OCI-LY7 (cell line): ENCODE measurements at regions not wholly inside any gene's neighbourhood (a gene's known extent, or its start where the extent isn't known, plus 50 kb on each side); places are given as distances from the start of the nearest gene placed in this dataset.
"Not testable (repeated sequence)": the region's sequence is repeated elsewhere in the genome, so short reads cannot be mapped to it uniquely, and the experiment has no call there.

ENCODE experiments used
- BruUV-seq: library from RNA; stranded (reverse); fragments of 400-500 nt; replicated peaks from 2 replicates; lab custom pipeline; 2021; lab: Mats Ljungman, UMichigan
- CTCF ChIA-PET: fragments of 300-600 bp; sonication (Branson Sonifier 250); formaldehyde crosslinking; loops from one replicate; lab custom pipeline; 2022; ENCODE audit warnings: antibody characterized with exemption; ENCODE audit not compliant: unreplicated experiment; lab: Charles Lee
- POLR2A ChIA-PET: fragments of 300-600 bp; sonication (Branson Sonifier 250); formaldehyde crosslinking; loops from one replicate; lab custom pipeline; 2022; ENCODE audit warnings: antibody characterized with exemption; lab: Charles Lee
- DNase-seq: peaks from one replicate; pipeline ENCODE4 v3.0.0-alpha.2; 2015; ENCODE audit warnings: low spot score
- H2AFZ ChIP-seq: fragments of 200-600 bp; sonication (generic), shearing (Covaris generic); 2 replicates; pipeline ENCODE4 v1.6.1; 2014; ENCODE audit warnings: mild to moderate bottlenecking, antibody characterized with exemption, low read length, moderate library complexity
- H3K27ac ChIP-seq: fragments of 200-600 bp; sonication (generic); 2 replicates; pipeline ENCODE4 v1.5.1; 2014; ENCODE audit warnings: mixed run types, low read depth, mild to moderate bottlenecking, moderate library complexity, low read length, inconsistent platforms; ENCODE audit not compliant: poor library complexity, severe bottlenecking
- H3K36me3 ChIP-seq: fragments of 200-600 bp; sonication (generic); 2 replicates; pipeline ENCODE4 v1.6.1; 2014; ENCODE audit warnings: mild to moderate bottlenecking, antibody characterized with exemption, low read length, moderate library complexity, mixed read lengths; ENCODE audit not compliant: insufficient read depth
- H3K4me1 ChIP-seq: fragments of 200-600 bp; sonication (generic); 2 replicates; pipeline ENCODE4 v1.5.1; 2014; ENCODE audit warnings: mild to moderate bottlenecking, low read length; ENCODE audit not compliant: insufficient read depth, poor library complexity, severe bottlenecking
- H3K4me2 ChIP-seq: fragments of 200-600 bp; sonication (generic); 2 replicates; pipeline ENCODE4 v1.6.1; 2014; ENCODE audit warnings: mild to moderate bottlenecking, low read length
- H3K4me3 ChIP-seq: fragments of 200-600 bp; sonication (generic); 2 replicates; pipeline ENCODE4 v1.5.1; 2014; ENCODE audit warnings: mild to moderate bottlenecking, low read depth, low read length; ENCODE audit not compliant: poor library complexity, severe bottlenecking
- H3K79me2 ChIP-seq: fragments of 200-600 bp; sonication (generic); 2 replicates; pipeline ENCODE4 v1.6.1; 2016; ENCODE audit warnings: low read depth, mild to moderate bottlenecking, low read length, moderate library complexity, mixed read lengths; ENCODE audit not compliant: insufficient read depth
- H3K9me2 ChIP-seq: fragments of 200-600 bp; sonication (generic); 2 replicates; pipeline ENCODE4 v1.6.1; 2016; ENCODE audit warnings: mild to moderate bottlenecking, low read length, mixed read lengths; ENCODE audit not compliant: insufficient read depth
- H3K9me3 ChIP-seq: fragments of 200-600 bp; sonication (generic); 2 replicates; pipeline ENCODE4 v1.6.1; 2014; ENCODE audit warnings: mild to moderate bottlenecking, mixed run types, low read length, mixed read lengths
- H4K20me1 ChIP-seq: fragments of 200-600 bp; sonication (generic); 2 replicates; pipeline ENCODE4 v1.6.1; 2014; ENCODE audit warnings: mild to moderate bottlenecking, antibody characterized with exemption, low read length, moderate library complexity, mixed read lengths; ENCODE audit not compliant: insufficient read depth
- EZH2phosphoT487 ChIP-seq: fragments of 200-600 bp; sonication (generic); IDR thresholded peaks from 2 replicates; pipeline ENCODE4 v1.6.1; 2018; ENCODE audit warnings: low read depth, borderline replicate concordance, mild to moderate bottlenecking, mixed run types, antibody characterized with exemption, low read length, moderate library complexity, mixed read lengths
- intact Hi-C: fragments of 100-400 bp; cut with micrococcal nuclease; formaldehyde crosslinking; loops from one replicate; pipeline ENCODE4 v1.10.0; 2022; ENCODE audit not compliant: unreplicated experiment
- TF ChIP-seq, protein P1 (sequence below): fragments of 200-600 bp; sonication (generic); conservative IDR thresholded peaks from 2 replicates; pipeline ENCODE4 v1.5.1; 2014; ENCODE audit warnings: mild to moderate bottlenecking, antibody characterized with exemption, low read length, moderate library complexity, mixed read lengths

DNA sequence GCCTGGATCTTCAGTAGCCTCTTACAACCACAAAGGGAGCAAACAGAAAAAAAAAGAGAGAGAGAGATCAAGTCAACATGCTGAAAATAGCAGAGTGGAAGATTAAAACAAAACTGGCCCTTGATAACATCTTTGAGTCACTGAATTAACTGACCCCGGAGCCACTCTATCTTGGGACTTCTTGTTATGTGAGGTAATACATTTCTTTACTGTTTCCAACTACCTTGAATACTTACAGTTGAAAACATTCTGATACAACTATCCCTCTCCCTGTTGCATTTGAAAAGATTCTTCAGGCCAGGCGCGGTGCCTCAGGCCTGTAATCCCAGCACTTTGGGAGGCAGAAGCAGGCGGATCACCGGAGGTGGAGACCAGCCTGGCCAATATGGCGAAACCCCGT lies 208.1 kb downstream of the MEMO1 start:
- TF ChIP-seq, protein P1, sequence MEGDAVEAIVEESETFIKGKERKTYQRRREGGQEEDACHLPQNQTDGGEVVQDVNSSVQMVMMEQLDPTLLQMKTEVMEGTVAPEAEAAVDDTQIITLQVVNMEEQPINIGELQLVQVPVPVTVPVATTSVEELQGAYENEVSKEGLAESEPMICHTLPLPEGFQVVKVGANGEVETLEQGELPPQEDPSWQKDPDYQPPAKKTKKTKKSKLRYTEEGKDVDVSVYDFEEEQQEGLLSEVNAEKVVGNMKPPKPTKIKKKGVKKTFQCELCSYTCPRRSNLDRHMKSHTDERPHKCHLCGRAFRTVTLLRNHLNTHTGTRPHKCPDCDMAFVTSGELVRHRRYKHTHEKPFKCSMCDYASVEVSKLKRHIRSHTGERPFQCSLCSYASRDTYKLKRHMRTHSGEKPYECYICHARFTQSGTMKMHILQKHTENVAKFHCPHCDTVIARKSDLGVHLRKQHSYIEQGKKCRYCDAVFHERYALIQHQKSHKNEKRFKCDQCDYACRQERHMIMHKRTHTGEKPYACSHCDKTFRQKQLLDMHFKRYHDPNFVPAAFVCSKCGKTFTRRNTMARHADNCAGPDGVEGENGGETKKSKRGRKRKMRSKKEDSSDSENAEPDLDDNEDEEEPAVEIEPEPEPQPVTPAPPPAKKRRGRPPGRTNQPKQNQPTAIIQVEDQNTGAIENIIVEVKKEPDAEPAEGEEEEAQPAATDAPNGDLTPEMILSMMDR = no peak
- no peak for TF ChIP-seq EZH2phosphoT487
- intact Hi-C loops = no loop called here
- Histone ChIP-seq H3K36me3 (no peaks in the 10 kb centered on the region), H3K4me1 (no peaks in the 10 kb centered on the region), H3K27ac (no peak overlapping the region), H2AFZ (no peak overlapping the region), H3K9me3 (no peaks in the 10 kb centered on the region), H3K4me2 (no peak overlapping the region), H3K79me2 (no peaks in the 10 kb centered on the region), H3K4me3 (no peak overlapping the region), H3K9me2 (no peaks in the 10 kb centered on the region), H4K20me1 (no peaks in the 10 kb centered on the region)
- no TSS peak for BruUV-seq
- no peak for DNase-seq
- ChIA-PET CTCF (no interaction called here), POLR2A (no interaction called here)

DNA sequence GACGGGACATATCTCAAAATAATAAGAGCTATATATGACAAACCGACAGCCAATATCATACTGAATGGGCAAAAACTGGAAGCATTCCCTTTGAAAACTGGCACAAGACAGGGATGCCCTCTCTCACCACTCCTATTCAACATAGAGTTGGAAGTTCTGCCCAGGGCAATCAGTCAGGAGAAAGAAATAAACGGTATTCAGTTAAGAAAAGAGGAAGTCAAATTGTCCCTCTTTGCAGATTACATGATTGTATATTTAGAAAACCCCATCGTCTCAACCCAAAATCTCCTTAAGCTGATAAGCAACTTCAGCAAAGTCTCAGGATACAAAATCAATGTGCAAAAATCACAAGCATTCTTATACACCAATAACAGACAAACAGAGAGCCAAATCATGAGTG lies 211.5 kb downstream of the MEMO1 start:
- H2AFZ ChIP-seq, H3K4me2 ChIP-seq, H3K79me2 ChIP-seq, H3K9me3 ChIP-seq, H3K9me2 ChIP-seq, DNase-seq, intact Hi-C loops, POLR2A ChIA-PET, H3K36me3 ChIP-seq, BruUV-seq, CTCF ChIA-PET, H3K4me3 ChIP-seq, H4K20me1 ChIP-seq, H3K27ac ChIP-seq, H3K4me1 ChIP-seq: not testable (repeated sequence)

DNA sequence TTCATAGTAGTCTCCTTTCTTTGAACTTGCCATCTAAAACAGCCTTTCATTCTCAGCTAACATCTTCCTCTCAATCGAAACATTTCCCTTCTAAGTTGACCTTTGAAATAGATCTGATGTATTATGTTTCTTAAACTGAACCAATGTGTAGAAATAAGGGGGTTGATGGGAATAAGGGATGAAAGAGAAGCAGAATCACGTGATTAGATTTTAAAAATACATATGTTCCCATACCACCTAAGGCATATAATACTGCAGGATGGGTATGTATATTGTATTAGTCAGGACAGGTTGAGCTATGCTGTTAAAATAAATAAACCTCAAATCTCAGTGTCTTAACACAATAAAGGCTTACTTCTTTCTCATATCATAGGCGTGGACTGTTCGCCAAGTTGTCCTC lies 207.5 kb upstream of the SRD5A2 start:
- CTCF ChIA-PET = no interaction called here
- Histone ChIP-seq H3K4me1 (no peaks in the 10 kb centered on the region), H3K36me3 (no peaks in the 10 kb centered on the region), H3K4me3 (no peak overlapping the region), H4K20me1 (no peaks in the 10 kb centered on the region), H2AFZ (no peak overlapping the region), H3K9me3 (no peaks in the 10 kb centered on the region), H3K9me2 (no peaks in the 10 kb centered on the region), H3K27ac (no peak overlapping the region), H3K4me2 (no peak overlapping the region), H3K79me2 (no peaks in the 10 kb centered on the region)
- no peak for DNase-seq
- intact Hi-C loops = no loop called here
- POLR2A ChIA-PET = no interaction called here
- TF ChIP-seq EZH2phosphoT487 = no peak
- TF ChIP-seq, protein P1 = no peak
- no TSS peak for BruUV-seq
